CD14-positive monocyte (primary cell): ENCODE measurements at regions not wholly inside any gene's neighbourhood (a gene's known extent, or its start where the extent isn't known, plus 50 kb on each side); places are given as distances from the start of the nearest gene placed in this dataset.

ENCODE experiments used
- DNase-seq, 3 donors: peaks; one replicate each; pipeline ENCODE4 v3.0.0-alpha.2; 2011 to 2022
- H2AFZ ChIP-seq: 2 replicates; pipeline ENCODE4 v1.6.0; 2012; ENCODE audit warnings: mild to moderate bottlenecking, low read depth, low read length, inconsistent platforms; ENCODE audit not compliant: insufficient read depth, poor library complexity, severe bottlenecking
- H3K27ac ChIP-seq, 2 donors: 1 replicate in 1 of 2; 2 replicates in 1 of 2; pipeline ENCODE4 v1.5.1; 2012 to 2013; ENCODE audit warnings: low read length in 2 of 2, control low read depth in 1 of 2, inconsistent platforms in 1 of 2, low read depth in 1 of 2, mild to moderate bottlenecking in 1 of 2
- H3K27me3 ChIP-seq, 2 donors: one replicate each; pipeline versions ENCODE4 v1.6.0 to v1.6.1; 2011 to 2013; ENCODE audit warnings: low read length in 2 of 2; ENCODE audit not compliant: control insufficient read depth in 2 of 2, insufficient read depth in 2 of 2
- H3K36me3 ChIP-seq, 2 donors: replicated peaks in 1 of 2; 1 replicate in 1 of 2; 2 replicates in 1 of 2; pipeline versions ENCODE4 v1.5.1 to v1.6.1; 2012 to 2013; ENCODE audit warnings: low read length in 2 of 2, control low read depth in 1 of 2, inconsistent platforms in 1 of 2, mild to moderate bottlenecking in 1 of 2; ENCODE audit not compliant: insufficient read depth in 2 of 2, control insufficient read depth in 1 of 2
- H3K4me1 ChIP-seq, 2 donors: 1 replicate in 1 of 2; 2 replicates in 1 of 2; pipeline versions ENCODE4 v1.5.1 to v1.6.1; 2012 to 2013; ENCODE audit warnings: low read length in 2 of 2, control low read depth in 1 of 2, inconsistent platforms in 1 of 2, mild to moderate bottlenecking in 1 of 2, moderate library complexity in 1 of 2; ENCODE audit not compliant: insufficient read depth in 2 of 2, control insufficient read depth in 1 of 2
- H3K4me2 ChIP-seq: replicated peaks from 2 replicates; pipeline ENCODE3; 2012; ENCODE audit warnings: low read length, moderate library complexity, mild to moderate bottlenecking; ENCODE audit not compliant: poor library complexity, severe bottlenecking; ENCODE audit errors: extremely low read depth
- H3K4me3 ChIP-seq, 3 experiments: fragments of 200-600 bp in 1 of 3; sonication (generic) in 1 of 3; replicated peaks in 1 of 3; 1 replicate in 2 of 3; 2 replicates in 1 of 3; pipeline ENCODE4 v1.5.1; 2011 to 2013; ENCODE audit warnings: low read length in 3 of 3, mild to moderate bottlenecking in 3 of 3, control low read depth in 2 of 3, low read depth in 2 of 3, inconsistent platforms in 1 of 3, moderate library complexity in 1 of 3
- H3K79me2 ChIP-seq: 2 replicates; pipeline ENCODE4 v1.6.0; 2012; ENCODE audit warnings: mild to moderate bottlenecking, control low read depth, inconsistent platforms, low read length, moderate library complexity; ENCODE audit not compliant: insufficient read depth
- H3K9ac ChIP-seq: 2 replicates; pipeline ENCODE4 v1.6.0; 2017; ENCODE audit warnings: low read length, mild to moderate bottlenecking; ENCODE audit not compliant: insufficient read depth, poor library complexity, severe bottlenecking
- H3K9me3 ChIP-seq, 2 donors: replicated peaks in 1 of 2; 1 replicate in 1 of 2; 2 replicates in 1 of 2; pipeline versions ENCODE4 v1.5.1 to v1.6.1; 2012 to 2013; ENCODE audit warnings: low read length in 2 of 2, control low read depth in 1 of 2; ENCODE audit not compliant: control insufficient read depth in 1 of 2, insufficient read depth in 1 of 2
- H4K20me1 ChIP-seq: 2 replicates; pipeline ENCODE4 v1.6.0; 2012; ENCODE audit warnings: mild to moderate bottlenecking, low read length, control low read depth, moderate library complexity; ENCODE audit not compliant: insufficient read depth
- H3K27ac Mint-ChIP-seq, 7 donors: one replicate each; pipeline ENCODE4 v1.8.0; 2020; ENCODE audit warnings: mild to moderate bottlenecking in 7 of 7, mixed read lengths in 7 of 7, moderate library complexity in 6 of 7, inconsistent platforms in 2 of 7
- H3K27me3 Mint-ChIP-seq, 3 donors: one replicate each; pipeline ENCODE4 v1.8.0; 2021 to 2022; ENCODE audit warnings: low read depth in 3 of 3, mild to moderate bottlenecking in 3 of 3, mixed read lengths in 3 of 3, moderate library complexity in 3 of 3, inconsistent platforms in 1 of 3
- H3K36me3 Mint-ChIP-seq, 2 donors: one replicate each; pipeline ENCODE4 v1.8.0; 2020; ENCODE audit warnings: mixed read lengths in 2 of 2, inconsistent platforms in 1 of 2, mild to moderate bottlenecking in 1 of 2
- H3K4me1 Mint-ChIP-seq: one replicate; pipeline ENCODE4 v1.8.0; 2020; ENCODE audit warnings: mild to moderate bottlenecking, mixed read lengths
- H3K4me3 Mint-ChIP-seq, 2 donors: one replicate each; pipeline ENCODE4 v1.8.0; 2020; ENCODE audit warnings: mild to moderate bottlenecking in 2 of 2, mixed read lengths in 2 of 2, moderate library complexity in 1 of 2
- H3K9me3 Mint-ChIP-seq, 7 donors: one replicate each; pipeline ENCODE4 v1.8.0; 2020 to 2022; ENCODE audit warnings: mixed read lengths in 7 of 7, mild to moderate bottlenecking in 6 of 7, moderate library complexity in 6 of 7, inconsistent platforms in 2 of 7
- CTCF ChIP-seq: fragments of 200-600 bp; IDR thresholded peaks from one replicate; pipeline ENCODE4 v1.8.0; 2022; ENCODE audit warnings: antibody characterized with exemption, mild to moderate bottlenecking
- WGBS: methylation state at CpG from one replicate; pipeline ENCODE4 v1.1.5; 2013; ENCODE audit warnings: missing lambda C conversion rate; ENCODE audit not compliant: insufficient coverage; 5-methylcytosine and 5-hydroxymethylcytosine counted together
- intact Hi-C, 2 donors: fragments of 100-400 bp; cut with micrococcal nuclease; formaldehyde crosslinking; loops; one replicate each; pipeline versions ENCODE4 v1.15.0 to v1.15.1; 2023

- intact Hi-C loops, result no loop called here
- peaks cover 60 to 73% (median 67%) of the 10 kb centered on the region in 3 donors for H3K27me3 Mint-ChIP-seq
- peaks cover 0 to 14% (median 8%) of the 10 kb centered on the region in 7 donors for H3K9me3 Mint-ChIP-seq
- H3K27me3 ChIP-seq, result peaks cover 62 to 74% of the 10 kb centered on the region in 2 donors
- TF ChIP-seq CTCF, result no peak
- peak overlapping the region in 1 of 2 donors; percentile 80 for H3K4me3 Mint-ChIP-seq
- no peaks in the 10 kb centered on the region for H3K36me3 ChIP-seq
- no peak overlapping the region for H3K4me2 ChIP-seq
- peaks cover 5 to 10% of the 10 kb centered on the region in 2 donors for H3K4me1 ChIP-seq
- no peak for DNase-seq
- H3K27ac ChIP-seq, result no peak overlapping the region
- WGBS, result no CpG with 5 or more reads among the region's 6 CpGs
- H3K9me3 ChIP-seq, result peaks cover 2 to 18% of the 10 kb centered on the region in 2 donors
- H3K4me3 ChIP-seq, result no peak overlapping the region
- H2AFZ ChIP-seq, result peak overlapping the region; percentile 21
- H3K9ac ChIP-seq, result no peak overlapping the region
- no peak overlapping the region for H3K27ac Mint-ChIP-seq
- no peaks in the 10 kb centered on the region for H4K20me1 ChIP-seq
- H3K4me1 Mint-ChIP-seq, result peaks cover 10% of the 10 kb centered on the region
- H3K36me3 Mint-ChIP-seq, result peaks cover 0 to 1% of the 10 kb centered on the region in 2 donors
- H3K79me2 ChIP-seq, result no peaks in the 10 kb centered on the region
Measured at GRCh38 chr12:65728455-65728847, 95.8 kb upstream of the HMGA2 start.

- intact Hi-C loops, result no loop called here
- peaks cover 66 to 74% of the 10 kb centered on the region in 2 donors for H3K27me3 ChIP-seq
- no peak overlapping the region for H3K9ac ChIP-seq
- Mint-ChIP-seq H3K4me1 (peaks cover 10% of the 10 kb centered on the region), H3K4me3 (peak overlapping the region in 1 of 2 donors; percentile 80), H3K27ac (peak overlapping the region in 1 of 7 donors; percentile 28), H3K36me3 (peaks cover 0 to 1% of the 10 kb centered on the region in 2 donors), H3K27me3 (peaks cover 58 to 74% (median 65%) of the 10 kb centered on the region in 3 donors), H3K9me3 (peaks cover 0 to 14% (median 8%) of the 10 kb centered on the region in 7 donors)
- peaks cover 5 to 10% of the 10 kb centered on the region in 2 donors for H3K4me1 ChIP-seq
- no peaks in the 10 kb centered on the region for H3K79me2 ChIP-seq
- H2AFZ ChIP-seq, result peak overlapping the region; percentile 21
- no peak overlapping the region for H3K4me3 ChIP-seq
- WGBS, result 1% methylated on average over 54 of the region's 66 CpGs
- no peaks in the 10 kb centered on the region for H3K36me3 ChIP-seq
- no peak for DNase-seq
- peaks cover 2 to 18% of the 10 kb centered on the region in 2 donors for H3K9me3 ChIP-seq
- H3K4me2 ChIP-seq, result peak overlapping the region; percentile 21
- H4K20me1 ChIP-seq, result no peaks in the 10 kb centered on the region
- H3K27ac ChIP-seq, result no peak overlapping the region
- TF ChIP-seq CTCF, result no peak
Measured at GRCh38 chr12:65728848-65729793, 95.2 kb upstream of the HMGA2 start.
